ENCODE measurements at regions not wholly inside any gene's neighbourhood (a gene's known extent, or its start where the extent isn't known, plus 50 kb on each side); places are given as distances from the start of the nearest gene placed in this dataset.

DNA sequence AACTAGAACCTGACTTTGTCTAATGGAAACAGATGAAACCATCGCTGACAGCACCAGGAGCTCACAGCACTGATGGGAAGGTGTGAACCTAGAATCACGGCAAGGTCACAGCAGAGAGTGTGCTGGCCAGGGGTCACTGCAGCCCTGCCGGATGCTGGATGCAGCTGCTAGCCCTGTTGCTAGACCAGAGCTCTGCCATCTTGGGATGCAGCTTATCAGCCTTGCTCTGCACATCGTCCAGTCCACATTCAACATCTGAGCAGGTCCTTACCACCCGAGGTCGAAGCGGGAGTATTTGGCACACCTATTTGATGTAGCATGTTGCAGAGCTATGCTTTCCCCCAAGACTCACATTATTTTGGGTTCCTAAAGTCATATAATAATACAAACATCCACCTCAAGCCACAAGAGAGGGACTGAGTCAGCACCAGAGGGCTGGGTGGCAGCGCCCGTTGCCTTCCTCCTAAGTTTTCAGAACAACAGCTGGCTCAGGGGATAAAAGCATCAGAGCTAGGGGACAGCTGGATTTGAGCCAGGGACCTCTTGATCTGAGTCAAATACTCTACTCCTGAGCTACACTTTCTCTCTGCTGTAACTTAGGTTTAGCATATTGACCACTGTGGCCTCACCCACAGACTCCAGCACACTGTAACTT is 135.3 kb downstream of the ZNF467 start (continued):
- TF ChIP-seq, protein P1, sequence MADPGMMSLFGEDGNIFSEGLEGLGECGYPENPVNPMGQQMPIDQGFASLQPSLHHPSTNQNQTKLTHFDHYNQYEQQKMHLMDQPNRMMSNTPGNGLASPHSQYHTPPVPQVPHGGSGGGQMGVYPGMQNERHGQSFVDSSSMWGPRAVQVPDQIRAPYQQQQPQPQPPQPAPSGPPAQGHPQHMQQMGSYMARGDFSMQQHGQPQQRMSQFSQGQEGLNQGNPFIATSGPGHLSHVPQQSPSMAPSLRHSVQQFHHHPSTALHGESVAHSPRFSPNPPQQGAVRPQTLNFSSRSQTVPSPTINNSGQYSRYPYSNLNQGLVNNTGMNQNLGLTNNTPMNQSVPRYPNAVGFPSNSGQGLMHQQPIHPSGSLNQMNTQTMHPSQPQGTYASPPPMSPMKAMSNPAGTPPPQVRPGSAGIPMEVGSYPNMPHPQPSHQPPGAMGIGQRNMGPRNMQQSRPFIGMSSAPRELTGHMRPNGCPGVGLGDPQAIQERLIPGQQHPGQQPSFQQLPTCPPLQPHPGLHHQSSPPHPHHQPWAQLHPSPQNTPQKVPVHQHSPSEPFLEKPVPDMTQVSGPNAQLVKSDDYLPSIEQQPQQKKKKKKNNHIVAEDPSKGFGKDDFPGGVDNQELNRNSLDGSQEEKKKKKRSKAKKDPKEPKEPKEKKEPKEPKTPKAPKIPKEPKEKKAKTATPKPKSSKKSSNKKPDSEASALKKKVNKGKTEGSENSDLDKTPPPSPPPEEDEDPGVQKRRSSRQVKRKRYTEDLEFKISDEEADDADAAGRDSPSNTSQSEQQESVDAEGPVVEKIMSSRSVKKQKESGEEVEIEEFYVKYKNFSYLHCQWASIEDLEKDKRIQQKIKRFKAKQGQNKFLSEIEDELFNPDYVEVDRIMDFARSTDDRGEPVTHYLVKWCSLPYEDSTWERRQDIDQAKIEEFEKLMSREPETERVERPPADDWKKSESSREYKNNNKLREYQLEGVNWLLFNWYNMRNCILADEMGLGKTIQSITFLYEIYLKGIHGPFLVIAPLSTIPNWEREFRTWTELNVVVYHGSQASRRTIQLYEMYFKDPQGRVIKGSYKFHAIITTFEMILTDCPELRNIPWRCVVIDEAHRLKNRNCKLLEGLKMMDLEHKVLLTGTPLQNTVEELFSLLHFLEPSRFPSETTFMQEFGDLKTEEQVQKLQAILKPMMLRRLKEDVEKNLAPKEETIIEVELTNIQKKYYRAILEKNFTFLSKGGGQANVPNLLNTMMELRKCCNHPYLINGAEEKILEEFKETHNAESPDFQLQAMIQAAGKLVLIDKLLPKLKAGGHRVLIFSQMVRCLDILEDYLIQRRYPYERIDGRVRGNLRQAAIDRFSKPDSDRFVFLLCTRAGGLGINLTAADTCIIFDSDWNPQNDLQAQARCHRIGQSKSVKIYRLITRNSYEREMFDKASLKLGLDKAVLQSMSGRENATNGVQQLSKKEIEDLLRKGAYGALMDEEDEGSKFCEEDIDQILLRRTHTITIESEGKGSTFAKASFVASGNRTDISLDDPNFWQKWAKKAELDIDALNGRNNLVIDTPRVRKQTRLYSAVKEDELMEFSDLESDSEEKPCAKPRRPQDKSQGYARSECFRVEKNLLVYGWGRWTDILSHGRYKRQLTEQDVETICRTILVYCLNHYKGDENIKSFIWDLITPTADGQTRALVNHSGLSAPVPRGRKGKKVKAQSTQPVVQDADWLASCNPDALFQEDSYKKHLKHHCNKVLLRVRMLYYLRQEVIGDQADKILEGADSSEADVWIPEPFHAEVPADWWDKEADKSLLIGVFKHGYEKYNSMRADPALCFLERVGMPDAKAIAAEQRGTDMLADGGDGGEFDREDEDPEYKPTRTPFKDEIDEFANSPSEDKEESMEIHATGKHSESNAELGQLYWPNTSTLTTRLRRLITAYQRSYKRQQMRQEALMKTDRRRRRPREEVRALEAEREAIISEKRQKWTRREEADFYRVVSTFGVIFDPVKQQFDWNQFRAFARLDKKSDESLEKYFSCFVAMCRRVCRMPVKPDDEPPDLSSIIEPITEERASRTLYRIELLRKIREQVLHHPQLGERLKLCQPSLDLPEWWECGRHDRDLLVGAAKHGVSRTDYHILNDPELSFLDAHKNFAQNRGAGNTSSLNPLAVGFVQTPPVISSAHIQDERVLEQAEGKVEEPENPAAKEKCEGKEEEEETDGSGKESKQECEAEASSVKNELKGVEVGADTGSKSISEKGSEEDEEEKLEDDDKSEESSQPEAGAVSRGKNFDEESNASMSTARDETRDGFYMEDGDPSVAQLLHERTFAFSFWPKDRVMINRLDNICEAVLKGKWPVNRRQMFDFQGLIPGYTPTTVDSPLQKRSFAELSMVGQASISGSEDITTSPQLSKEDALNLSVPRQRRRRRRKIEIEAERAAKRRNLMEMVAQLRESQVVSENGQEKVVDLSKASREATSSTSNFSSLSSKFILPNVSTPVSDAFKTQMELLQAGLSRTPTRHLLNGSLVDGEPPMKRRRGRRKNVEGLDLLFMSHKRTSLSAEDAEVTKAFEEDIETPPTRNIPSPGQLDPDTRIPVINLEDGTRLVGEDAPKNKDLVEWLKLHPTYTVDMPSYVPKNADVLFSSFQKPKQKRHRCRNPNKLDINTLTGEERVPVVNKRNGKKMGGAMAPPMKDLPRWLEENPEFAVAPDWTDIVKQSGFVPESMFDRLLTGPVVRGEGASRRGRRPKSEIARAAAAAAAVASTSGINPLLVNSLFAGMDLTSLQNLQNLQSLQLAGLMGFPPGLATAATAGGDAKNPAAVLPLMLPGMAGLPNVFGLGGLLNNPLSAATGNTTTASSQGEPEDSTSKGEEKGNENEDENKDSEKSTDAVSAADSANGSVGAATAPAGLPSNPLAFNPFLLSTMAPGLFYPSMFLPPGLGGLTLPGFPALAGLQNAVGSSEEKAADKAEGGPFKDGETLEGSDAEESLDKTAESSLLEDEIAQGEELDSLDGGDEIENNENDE (IDR thresholded peaks at IDR 0.05; ENCODE audit: insufficient replicate concordance, low read length), result no peak
- TF ChIP-seq, protein P2, sequence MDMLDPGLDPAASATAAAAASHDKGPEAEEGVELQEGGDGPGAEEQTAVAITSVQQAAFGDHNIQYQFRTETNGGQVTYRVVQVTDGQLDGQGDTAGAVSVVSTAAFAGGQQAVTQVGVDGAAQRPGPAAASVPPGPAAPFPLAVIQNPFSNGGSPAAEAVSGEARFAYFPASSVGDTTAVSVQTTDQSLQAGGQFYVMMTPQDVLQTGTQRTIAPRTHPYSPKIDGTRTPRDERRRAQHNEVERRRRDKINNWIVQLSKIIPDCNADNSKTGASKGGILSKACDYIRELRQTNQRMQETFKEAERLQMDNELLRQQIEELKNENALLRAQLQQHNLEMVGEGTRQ (IDR thresholded peaks at IDR 0.05; ENCODE audit: low read length), result no peak
- TF ChIP-seq RAD21 (IDR thresholded peaks at IDR 0.05 in 1 of 2, conservative IDR thresholded peaks at IDR 0.05 in 1 of 2; ENCODE audit: low read depth in 2 of 2, low read length in 2 of 2) (no peak), RBBP5 (IDR thresholded peaks at IDR 0.05; ENCODE audit: borderline replicate concordance, low read depth, low read length) (no peak), NANOG (IDR thresholded peaks at IDR 0.05; ENCODE audit: insufficient read depth, low read depth, low read length, poor library complexity, severe bottlenecking) (no peak), CBX8 (IDR thresholded peaks at IDR 0.05; ENCODE audit: borderline replicate concordance, low read depth, low read length) (no peak), POLR2AphosphoS5 (IDR thresholded peaks at IDR 0.05; ENCODE audit: low read depth, low read length) (no peak)
- TF ChIP-seq, protein P3, sequence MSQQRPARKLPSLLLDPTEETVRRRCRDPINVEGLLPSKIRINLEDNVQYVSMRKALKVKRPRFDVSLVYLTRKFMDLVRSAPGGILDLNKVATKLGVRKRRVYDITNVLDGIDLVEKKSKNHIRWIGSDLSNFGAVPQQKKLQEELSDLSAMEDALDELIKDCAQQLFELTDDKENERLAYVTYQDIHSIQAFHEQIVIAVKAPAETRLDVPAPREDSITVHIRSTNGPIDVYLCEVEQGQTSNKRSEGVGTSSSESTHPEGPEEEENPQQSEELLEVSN (IDR thresholded peaks at IDR 0.05), result no peak

Measured in H1 (cell line).